Stimulated activated CD4-positive, alpha-beta T cell treated with anti-CD3 and anti-CD28 coated beads, Interleukin-4, amount 100 ng/mL, for 48 hours (primary cell): ENCODE measurements at regions not wholly inside any gene's neighbourhood (a gene's known extent, or its start where the extent isn't known, plus 50 kb on each side); places are given as distances from the start of the nearest gene placed in this dataset.

ENCODE experiments used
- DNase-seq, 2 donors: peaks; one replicate each; pipeline ENCODE4 v3.0.0-alpha.2; 2020; ENCODE audit warnings: low read depth in 2 of 2

DNA sequence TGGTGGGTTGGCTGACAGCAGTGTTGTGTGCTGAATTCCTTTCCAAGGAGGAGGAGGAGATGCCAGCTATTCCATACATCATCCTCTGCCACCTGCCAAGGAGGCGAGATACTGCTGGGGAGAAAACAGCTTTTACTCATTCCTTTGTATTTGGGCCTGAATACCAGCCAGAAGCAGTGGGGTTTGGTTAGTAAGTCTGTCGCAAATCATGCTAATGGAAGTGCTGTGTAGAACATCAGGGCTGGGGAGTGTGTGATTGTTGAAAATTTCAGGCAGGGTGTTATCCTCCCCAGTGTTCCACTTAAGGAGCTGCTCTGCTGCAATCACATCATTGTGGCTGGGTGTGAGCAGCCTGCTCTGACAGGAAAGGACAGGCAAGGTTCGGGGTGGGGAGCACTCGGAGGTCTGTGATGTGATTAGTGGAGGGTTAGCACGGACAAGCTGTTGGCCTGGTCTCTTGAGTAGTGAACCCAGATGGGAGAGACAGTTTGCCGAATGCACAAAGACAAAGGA lies 128.2 kb upstream of the DLX2 start:
- DNase-seq = no peak

DNA sequence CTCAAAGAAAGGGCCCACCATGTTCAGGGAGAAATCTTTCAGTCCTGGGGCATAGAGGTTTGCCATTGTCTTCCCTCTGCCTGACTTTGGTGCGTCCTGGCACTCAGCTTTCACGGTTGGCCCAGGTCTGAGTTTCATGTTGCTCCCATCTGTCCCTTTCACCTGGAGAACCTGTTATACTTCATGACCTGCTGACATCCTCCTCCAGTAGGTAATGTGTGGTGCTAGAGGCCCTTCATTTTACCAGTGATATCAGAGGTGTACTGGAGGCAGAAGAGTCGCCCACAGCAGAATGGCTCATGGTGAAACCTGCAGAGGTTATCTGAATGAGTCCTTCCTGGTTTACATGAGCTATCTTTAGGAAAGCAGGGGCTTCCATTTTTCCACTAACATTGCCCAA lies 128.8 kb upstream of the DLX2 start:
- no peak for DNase-seq

DNA sequence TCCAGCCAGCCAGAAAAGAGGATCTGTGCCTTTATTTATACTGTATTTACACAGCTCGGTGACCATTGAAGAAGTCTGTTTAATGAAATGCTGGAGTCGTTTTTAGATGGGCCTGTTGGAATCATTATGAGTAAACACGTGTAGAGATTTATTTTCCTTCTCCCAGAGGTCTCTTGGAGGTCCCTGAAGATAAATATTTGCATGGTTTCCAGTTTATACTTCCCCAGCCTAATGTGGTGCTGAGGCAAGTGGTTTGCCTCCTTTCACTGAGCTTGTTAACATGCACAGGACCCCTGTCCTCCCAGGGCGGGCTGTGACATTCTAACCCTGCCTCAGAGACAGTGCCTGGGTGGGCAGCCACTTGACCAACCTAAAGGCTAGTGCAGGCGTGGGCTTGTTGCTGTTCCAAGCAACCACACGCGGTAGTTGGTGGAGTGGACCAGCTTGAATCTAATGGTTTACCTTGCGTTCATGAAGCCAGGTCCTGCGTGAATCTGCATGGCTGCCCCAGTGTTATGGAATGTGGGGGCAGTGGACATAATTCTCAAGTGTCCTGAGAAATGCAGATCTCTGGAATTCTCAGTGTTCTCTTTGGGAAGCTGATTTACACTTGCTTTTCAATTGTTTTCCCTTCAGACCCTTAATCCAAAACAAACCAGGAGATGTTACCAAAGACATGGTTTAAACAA lies 130.2 kb upstream of the DLX2 start:
- no peak for DNase-seq

DNA sequence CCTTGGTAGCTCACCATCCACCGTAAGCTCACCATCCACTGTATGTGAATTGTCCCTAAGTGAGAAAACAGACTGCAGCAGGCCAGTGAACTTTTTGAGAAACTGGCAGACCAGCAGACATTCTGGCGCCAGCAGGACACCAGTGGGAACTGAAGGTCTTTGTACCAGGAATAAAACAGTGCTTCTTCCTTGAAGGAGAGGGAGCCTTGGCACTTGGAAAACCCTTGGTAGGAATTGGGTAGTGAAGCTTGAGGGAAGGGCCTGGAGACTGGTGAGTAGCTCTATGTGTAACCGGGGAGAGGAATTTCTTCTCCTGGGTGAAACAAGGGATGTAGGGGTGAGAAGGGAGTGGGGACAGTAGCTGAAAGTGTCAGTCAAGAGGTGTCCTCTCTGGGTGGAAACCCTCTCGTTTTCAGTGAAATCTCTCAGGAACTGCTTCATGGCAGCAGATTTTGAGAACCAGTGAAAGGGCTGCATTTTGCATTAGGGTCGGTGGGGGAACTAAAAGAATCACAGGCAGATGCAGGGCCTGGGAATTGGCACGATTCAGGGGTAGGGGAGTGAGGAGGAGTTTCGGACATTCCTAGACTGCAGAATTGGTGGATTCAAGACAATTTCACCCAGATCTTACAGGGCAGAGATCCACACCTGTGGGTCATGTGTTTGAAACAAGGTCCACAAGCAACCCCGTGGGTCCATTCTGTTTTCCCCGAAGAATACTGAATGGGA lies 131.5 kb upstream of the DLX2 start:
- DNase-seq = no peak

DNA sequence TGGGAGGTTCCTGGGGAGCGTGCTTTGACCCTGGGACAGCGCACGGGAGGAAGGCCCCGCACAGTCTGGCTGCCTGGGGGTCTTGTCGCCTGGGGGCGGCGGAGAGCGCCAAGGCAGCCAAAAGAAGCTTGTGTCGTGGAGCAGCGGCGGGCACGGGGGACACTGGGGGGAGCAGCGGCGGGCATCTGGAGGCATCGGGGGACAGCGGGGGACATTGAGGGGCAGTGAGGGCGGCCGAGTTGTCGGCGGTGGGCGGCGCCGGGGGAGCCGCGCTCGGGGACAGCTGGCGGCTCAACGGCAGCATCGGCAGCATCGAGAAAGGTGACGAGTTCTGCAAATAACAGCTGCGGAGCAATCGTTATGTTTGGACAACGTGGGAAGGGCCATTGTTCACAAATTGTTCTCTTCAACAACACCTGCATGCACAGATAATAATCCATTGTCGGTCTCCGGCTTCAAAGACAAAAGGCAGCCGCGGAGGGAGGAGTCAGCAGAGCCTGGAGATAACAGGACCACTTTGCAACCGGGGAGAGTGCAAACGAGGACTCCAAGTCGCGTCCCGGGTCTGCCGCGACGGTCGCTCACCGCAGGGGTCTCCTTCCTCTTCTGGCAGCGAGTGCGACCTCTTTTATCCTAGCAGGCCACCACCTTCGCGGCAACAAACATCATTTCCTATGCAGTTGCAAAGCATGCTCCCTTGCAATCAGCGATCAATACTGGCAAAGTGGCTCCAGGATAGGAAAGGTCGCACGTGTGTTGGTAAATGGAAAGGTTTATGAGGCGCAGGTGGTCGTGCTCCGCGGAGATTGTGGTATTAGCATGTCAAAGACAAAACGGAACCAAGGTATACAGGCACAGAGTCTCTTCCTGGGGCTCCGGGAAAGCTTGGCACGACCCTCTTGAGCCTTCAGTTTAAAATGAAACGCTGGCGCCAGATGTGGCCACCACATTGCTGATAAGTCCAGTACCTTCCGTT lies 132.3 kb upstream of the DLX2 start:
- DNase-seq = no peak

DNA sequence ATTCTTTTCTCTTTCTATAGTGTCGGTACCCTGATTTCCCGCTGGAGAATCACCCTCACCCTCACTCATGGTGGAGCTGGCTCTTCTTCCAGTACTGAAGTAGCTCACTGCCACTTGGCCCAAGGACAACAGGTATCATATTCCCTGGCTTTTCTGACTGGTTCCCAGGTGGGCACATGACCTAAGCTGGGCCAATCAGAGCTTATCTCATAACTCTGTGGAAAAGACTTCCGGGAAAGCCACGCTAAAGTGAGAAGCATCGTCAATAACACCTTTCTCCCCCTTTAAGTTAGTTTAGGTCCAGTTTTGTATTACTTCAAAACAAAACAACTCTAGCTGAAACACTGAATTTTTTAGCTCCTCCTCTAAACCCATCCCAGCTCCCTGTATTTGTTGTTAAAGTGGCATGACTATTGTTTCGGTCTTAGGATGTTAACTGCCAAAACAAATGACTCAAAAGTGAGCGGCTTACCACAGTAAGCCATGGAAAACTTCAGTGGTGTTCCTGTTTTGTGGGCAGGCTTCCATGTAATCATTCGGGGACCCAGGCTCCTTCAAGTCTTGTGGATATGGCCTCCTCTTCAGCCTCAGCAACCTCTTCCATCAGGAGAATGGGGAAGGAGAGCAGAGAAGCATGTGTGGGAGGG lies 137.4 kb upstream of the DLX2 start:
- DNase-seq = no peak

DNA sequence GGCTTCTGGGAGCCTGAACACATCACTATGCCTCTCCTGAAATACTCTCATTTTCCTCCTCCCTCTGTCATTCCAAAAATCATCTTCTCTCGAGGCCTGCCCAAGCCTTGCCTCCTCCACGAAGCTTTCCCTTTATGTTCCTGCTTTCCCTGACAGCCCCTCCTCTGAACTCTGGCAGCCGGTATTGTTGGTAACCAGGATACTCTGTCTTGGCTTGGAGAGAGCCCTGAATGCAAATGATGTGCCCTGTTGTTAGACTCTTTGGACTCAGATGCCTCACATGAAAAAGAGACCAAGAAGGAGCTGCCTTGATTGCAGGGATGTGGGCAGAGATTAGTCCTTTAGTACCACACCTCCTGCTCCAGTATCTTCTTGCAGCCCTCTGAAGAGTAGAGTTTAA lies 138.5 kb upstream of the DLX2 start:
- no peak for DNase-seq

DNA sequence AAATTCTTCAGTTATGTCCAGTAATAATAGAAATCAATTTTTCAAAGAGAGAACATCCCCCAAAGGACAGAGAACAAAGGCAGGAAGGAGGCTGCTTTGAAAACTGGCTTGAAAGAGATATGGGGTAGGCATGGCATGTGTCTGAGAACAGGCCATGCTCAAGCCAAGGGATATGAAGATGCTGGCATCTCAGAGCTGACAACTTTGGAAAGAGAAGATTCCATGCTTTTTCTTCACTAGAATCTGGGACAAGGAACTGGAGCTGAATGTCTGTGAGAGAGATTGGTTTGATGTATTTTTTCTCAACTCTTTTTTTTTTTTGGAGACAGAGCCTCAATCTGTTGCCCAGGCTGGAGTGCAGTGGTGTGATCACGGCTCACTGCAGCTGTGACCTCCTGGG lies 139.8 kb upstream of the DLX2 start:
- DNase-seq = no peak

DNA sequence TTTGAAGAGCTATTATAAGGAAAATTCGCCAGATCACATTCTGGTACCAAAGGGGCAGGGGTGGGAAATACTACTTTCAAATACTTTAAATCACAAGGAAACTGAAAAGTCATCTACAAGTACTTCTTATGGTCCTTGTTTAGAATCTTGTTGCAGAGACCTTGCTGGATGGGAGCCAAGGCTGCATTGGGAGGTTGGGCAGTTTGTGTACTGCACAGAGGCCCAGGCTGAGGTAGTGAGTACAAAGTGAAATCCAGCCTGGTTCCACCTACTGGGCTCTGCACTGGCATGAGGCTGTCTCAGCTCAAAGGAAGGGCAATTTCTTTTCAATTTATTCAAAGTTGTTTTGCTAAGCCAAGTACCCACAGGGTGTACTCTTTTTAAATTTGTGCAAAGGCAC lies 140.3 kb upstream of the DLX2 start:
- no peak for DNase-seq

DNA sequence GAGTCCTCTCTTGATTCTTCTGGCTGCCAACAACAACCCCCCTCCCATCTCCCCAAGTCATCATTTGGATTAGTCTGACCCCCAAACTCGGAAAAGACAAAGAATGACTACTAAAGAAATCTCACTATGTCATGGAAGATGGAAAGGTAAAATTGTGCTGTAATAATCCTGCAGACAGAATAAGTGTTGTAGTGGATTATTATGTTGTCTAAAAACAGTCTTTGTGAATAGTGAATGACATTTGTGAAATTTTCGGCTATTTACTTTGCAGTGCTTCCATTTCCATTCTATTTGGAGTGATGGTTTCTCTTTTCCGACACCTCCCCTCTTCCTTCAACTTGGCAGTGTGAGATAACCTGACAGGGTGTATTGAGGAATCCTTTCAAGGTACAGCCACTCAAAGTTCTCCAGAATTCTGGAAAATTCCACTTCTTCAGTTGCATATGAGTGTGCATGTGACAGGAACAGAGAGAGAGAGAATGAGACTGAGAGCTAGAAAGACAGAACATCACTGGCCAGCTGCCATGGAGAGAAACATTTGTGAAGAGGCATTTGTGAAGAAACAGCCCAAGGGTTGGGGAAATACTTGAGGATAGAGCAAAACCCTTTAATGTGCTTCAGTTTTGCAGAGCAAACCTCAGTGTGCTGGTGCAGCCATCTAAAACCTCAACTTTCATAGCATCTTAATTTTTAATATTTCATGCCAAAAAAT lies 141.9 kb upstream of the DLX2 start:
- DNase-seq = no peak

DNA sequence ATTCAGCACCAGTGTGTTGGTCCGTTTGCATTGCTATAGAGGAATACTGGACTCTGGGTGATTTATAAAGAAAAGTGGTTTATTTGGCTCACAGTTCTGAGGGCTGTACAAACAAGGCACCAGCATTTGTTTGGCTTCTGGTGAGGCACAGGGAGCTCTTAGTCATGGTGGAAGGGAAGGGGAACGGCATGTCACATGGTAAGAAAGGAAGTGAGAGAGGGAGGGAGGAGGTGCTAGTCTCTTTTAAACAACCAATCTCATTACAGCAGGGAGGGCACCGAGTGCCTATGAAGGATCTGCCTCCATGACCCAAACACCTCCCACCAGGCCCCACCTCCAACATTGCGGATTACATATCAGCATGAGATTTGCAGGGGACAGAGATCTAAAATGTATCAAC lies 143.9 kb upstream of the DLX2 start:
- DNase-seq = no peak

DNA sequence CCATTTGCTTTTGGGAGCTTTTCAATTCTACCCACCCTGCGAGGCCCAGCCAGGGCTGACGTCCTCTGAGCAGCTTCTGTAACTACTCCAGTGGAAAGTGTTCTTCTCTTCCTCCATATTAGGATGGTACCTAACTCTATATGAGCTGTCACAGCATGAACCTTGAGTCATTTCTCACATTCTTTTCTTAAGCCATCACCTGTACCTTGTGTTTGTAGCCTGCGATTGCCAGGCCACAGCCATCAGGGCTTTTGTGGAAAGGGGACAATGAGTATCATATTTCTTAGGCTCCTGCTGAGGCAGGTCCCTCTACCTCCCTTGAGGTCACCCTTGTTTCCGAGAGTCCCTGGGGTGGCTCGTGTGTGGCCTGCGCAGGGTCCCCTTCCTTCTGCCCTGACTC lies 144.5 kb upstream of the DLX2 start:
- DNase-seq = no peak

DNA sequence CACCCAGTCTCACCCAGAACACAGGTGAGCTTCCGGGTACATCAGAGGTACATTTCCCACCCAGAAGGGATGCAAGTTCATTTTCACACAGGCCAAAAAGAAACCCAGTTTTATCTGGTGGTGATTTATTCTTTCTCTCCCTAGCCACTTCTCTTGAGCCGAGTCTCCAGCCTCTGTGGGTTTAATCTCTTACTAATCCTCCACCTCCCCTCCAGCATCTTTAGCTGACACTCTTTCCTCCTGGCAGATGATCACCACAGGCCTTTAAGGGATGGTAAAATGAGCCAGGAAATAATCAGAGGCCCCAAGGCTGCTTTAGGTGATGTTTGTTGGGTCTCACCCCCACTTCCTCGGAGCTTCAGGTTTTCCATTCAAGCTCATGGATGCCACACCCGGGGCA lies 145.7 kb upstream of the DLX2 start:
- no peak for DNase-seq

DNA sequence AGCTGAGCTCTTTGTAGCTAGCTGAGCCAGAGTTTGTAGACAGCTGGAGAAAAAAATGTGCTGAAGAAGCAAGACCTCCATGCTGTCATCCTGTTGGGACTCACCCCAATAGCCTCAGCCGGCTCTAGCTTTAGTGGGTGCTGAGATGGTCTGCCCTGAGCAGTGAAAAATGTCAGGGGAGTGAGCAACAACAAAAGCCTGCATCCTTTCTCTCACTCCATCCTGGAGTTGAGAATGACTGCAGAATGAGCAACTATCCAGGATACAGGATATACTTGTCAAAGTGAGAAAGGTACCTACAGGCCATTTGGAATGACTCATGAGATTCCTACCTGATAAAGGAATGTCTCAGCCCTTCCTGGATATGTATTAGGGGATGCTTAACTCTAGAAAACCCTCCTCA lies 146.1 kb upstream of the DLX2 start:
- DNase-seq = no peak

DNA sequence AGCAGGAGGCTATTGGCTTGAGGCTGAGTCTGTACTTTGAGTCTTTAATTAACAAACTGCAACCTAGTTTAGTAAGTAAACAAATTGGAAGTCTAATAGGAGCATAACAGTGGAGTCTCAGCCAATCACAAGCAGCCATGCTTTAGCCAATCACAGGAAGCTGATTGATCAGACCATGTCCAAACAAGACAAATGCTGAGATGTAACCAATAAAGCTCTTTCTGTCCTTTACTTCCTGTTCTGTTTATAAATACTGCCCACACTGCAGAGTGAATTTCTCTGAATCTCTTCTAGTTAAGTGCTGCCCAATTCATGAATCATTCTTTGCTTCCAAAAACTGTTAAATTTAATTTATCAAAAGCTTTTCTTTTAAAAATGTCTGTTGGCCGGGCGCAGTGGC lies 146.6 kb upstream of the DLX2 start:
- no peak for DNase-seq

DNA sequence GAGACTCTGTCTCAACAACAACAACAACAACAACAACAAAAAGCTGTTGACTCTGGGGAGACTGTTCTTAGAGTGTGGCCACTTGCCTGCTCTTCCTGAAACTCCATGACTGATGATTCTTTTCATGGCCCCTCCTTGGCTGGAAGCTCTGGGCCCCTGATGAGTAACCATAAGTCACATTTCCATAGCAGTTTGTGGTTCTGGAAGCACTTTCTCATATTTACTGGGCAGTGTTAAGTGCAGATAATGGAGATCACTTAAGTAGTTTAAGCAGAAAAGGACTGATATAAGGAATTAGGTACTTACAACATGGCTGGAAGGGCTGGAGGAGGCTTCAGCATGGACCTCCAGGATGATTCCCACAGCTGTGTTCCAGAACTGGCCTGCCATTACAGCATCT lies 147.3 kb upstream of the DLX2 start:
- no peak for DNase-seq

DNA sequence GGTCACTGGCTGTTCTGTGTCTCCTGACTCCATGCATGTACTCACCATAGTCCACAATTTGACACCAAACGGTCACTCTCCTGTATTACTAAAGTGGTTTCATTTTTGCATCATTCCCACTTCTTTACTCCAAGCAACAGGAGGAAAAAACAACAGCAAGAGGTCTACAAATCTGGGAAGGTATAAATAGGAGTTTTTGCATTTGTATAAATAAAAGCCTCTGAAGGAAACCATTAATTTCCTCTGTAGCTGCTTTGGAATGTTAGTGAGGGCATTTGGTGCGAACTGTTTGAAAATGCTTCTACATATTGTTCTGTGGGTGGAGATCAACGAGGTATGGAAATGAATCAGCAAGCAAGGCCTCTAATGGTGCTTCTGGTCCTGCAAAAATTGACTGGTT lies 148.5 kb upstream of the DLX2 start:
- no peak for DNase-seq

DNA sequence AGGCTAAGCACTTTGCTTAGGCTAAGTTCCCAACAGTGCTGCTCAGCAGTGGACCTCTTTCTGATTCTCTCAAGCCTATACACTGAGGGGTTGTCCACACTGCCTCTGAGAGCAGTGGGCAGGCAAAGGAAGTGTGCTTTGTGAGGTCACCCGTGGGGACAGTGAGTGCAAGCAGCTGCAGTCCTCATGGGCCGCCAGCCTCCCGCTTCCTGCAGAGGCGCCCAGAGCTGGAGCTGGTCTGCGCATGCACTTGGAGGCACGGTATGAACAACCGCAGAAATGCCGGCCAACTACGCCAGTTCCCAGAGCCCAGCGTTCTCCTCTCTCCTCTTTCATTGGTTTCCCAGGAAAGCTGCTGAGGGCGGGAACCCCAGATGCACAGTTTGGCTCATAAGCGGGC lies 149.5 kb upstream of the DLX2 start:
- DNase-seq = no peak

DNA sequence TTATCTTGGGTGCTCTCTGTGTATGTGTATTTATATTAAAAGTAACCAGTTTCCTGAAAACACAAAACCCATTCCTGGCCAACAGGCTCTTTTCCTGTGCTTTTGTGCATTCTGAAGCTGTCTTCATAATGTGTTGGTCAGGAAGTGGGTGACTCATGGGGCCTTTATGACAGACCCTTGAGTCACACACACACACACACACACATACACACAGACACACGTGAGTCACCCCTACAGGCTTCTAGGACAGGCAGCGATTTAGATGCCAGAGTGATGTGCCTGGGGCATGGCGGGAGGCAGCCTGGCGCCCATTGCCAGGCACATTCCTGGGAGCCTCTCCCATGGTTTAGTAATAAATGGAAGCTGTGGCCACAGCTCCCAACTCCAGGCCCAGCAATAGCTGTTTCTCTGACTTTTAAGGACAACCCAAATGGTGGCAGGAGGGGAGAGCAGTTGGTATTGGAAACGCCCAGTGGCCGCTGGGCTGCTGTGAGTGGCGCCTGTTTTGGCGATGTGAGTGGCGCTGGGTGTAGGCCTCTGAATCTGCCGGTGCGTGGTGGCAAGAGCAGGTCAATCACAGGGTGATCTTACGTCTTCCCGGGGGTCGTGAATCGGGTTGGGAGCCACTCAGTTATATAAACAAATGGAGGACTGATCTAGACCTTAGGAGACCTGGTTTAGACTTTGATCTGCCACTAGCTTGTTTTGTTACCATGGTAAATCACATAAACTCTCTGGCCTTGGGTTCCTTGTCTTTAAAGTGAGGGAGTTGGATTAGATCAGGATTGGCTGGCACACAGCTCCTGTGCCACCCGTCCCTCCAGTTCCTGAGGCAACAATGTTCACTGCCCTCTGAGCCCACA lies 150.7 kb upstream of the DLX2 start:
- DNase-seq = peak; percentile 39 to 61

DNA sequence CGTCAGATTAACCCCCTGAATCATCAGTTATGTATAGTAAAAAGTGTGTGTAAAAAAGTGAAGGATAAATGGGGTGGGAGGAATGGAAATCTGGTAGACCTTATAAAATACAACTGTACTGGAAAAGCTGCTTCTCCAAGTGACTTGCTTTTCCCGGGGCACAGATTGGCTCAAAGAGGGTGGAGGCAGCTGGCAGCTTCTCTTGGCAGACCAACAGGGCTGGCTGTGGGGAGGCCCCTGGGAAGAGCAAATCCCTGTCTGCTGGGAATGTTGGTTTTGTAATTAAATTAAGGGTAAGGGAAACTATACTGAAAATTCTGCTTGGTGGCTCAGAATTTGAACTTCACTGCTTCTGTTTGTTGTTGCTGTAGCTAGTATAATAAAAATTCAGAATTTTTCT lies 154.2 kb upstream of the DLX2 start:
- no peak for DNase-seq
